ENCODE measurements at regions not wholly inside any gene's neighbourhood (a gene's known extent, or its start where the extent isn't known, plus 50 kb on each side); places are given as distances from the start of the nearest gene placed in this dataset.

GRCh38 chr10:33781606-33782395 is 447.3 kb upstream of the NRP1 start:
- no peak overlapping the region for H3K4me3 ChIP-seq (ENCODE audit: control insufficient read depth in 2 of 3, extremely low read depth in 1 of 3, insufficient read depth in 2 of 3, low read depth in 1 of 3, low read length in 3 of 3)
- dilution Hi-C loops (cut with MboI; ENCODE audit: extremely low pct_ligation_motif_present, low sequenced_read_pairs) = no loop called here
- no peak for TF ChIP-seq EZH2 (IDR thresholded peaks at IDR 0.05; ENCODE audit: low read length)
- TF ChIP-seq CTCF (optimal IDR thresholded peaks at IDR 0.05 in 1 of 3, IDR thresholded peaks at IDR 0.05 in 1 of 3, conservative IDR thresholded peaks at IDR 0.05 in 1 of 3; ENCODE audit: extremely low read depth in 1 of 3, insufficient read depth in 2 of 3, low read length in 3 of 3) = no peak
- H3K4me2 ChIP-seq (ENCODE audit: control insufficient read depth, extremely low read depth, insufficient read depth, low read depth, low read length) = no peak overlapping the region
- H3K9ac ChIP-seq (ENCODE audit: control insufficient read depth, extremely low read depth, insufficient read depth, low read length) = no peak overlapping the region
- DNase-seq (ENCODE audit: low read depth, low spot score) (no peak), FAIRE-seq (no peak)
- H3K79me2 ChIP-seq (ENCODE audit: control insufficient read depth, insufficient read depth, low read length) = no peaks in the 10 kb centered on the region
- H3K9me1 ChIP-seq (ENCODE audit: control insufficient read depth, extremely low read depth, insufficient read depth, low read length) = no peaks in the 10 kb centered on the region
- H3K36me3 ChIP-seq (ENCODE audit: control insufficient read depth in 2 of 2, extremely low read depth in 1 of 2, insufficient read depth in 2 of 2, low read length in 2 of 2) = no peaks in the 10 kb centered on the region
- H3K9me3 ChIP-seq (ENCODE audit: control insufficient read depth, low read depth, low read length) = no peaks in the 10 kb centered on the region
- H4K20me1 ChIP-seq (ENCODE audit: control insufficient read depth, extremely low read depth, insufficient read depth, low read length) = no peaks in the 10 kb centered on the region
- no peak overlapping the region for H3K27ac ChIP-seq (ENCODE audit: control insufficient read depth, insufficient read depth, low read length)
- H2AFZ ChIP-seq (ENCODE audit: control insufficient read depth, low read length) = no peak overlapping the region
- no peaks in the 10 kb centered on the region for H3K4me1 ChIP-seq (ENCODE audit: control insufficient read depth, extremely low read depth, insufficient read depth, low read length)
- no peaks in the 10 kb centered on the region for H3K27me3 ChIP-seq (ENCODE audit: control insufficient read depth, extremely low read depth, insufficient read depth, low read length)

- dilution Hi-C loops (cut with MboI; ENCODE audit: extremely low pct_ligation_motif_present, low sequenced_read_pairs) = no loop called here
- FAIRE-seq = no peak
These were observed 446.5 kb upstream of the NRP1 start for GRCh38 chr10:33780961-33781360.

More at GRCh38 chr10:33780961-33781360, 446.5 kb upstream of the NRP1 start:
- no peaks in the 10 kb centered on the region for H3K79me2 ChIP-seq (ENCODE audit: control insufficient read depth, insufficient read depth, low read length)
- H3K9ac ChIP-seq (ENCODE audit: control insufficient read depth, extremely low read depth, insufficient read depth, low read length) = no peak overlapping the region
- no peak for DNase-seq (ENCODE audit: low read depth, low spot score)
- H3K4me2 ChIP-seq (ENCODE audit: control insufficient read depth, extremely low read depth, insufficient read depth, low read depth, low read length) = no peak overlapping the region
- H4K20me1 ChIP-seq (ENCODE audit: control insufficient read depth, extremely low read depth, insufficient read depth, low read length) = no peaks in the 10 kb centered on the region
- H3K4me1 ChIP-seq (ENCODE audit: control insufficient read depth, extremely low read depth, insufficient read depth, low read length) = no peaks in the 10 kb centered on the region
- H3K4me3 ChIP-seq (ENCODE audit: control insufficient read depth in 2 of 3, extremely low read depth in 1 of 3, insufficient read depth in 2 of 3, low read depth in 1 of 3, low read length in 3 of 3) = no peak overlapping the region
- no peak for TF ChIP-seq EZH2 (IDR thresholded peaks at IDR 0.05; ENCODE audit: low read length)
- no peak for TF ChIP-seq CTCF (optimal IDR thresholded peaks at IDR 0.05 in 1 of 3, IDR thresholded peaks at IDR 0.05 in 1 of 3, conservative IDR thresholded peaks at IDR 0.05 in 1 of 3; ENCODE audit: extremely low read depth in 1 of 3, insufficient read depth in 2 of 3, low read length in 3 of 3)
- no peak overlapping the region for H3K27ac ChIP-seq (ENCODE audit: control insufficient read depth, insufficient read depth, low read length)
- no peaks in the 10 kb centered on the region for H3K27me3 ChIP-seq (ENCODE audit: control insufficient read depth, extremely low read depth, insufficient read depth, low read length)
- H3K36me3 ChIP-seq (ENCODE audit: control insufficient read depth in 2 of 2, extremely low read depth in 1 of 2, insufficient read depth in 2 of 2, low read length in 2 of 2) = no peaks in the 10 kb centered on the region
- no peak overlapping the region for H2AFZ ChIP-seq (ENCODE audit: control insufficient read depth, low read length)
- no peaks in the 10 kb centered on the region for H3K9me1 ChIP-seq (ENCODE audit: control insufficient read depth, extremely low read depth, insufficient read depth, low read length)
- H3K9me3 ChIP-seq (ENCODE audit: control insufficient read depth, low read depth, low read length) = no peaks in the 10 kb centered on the region

Data from keratinocyte (primary cell).